Kidney (tissue), 13 donors: ENCODE measurements at regions not wholly inside any gene's neighbourhood (a gene's known extent, or its start where the extent isn't known, plus 50 kb on each side); places are given as distances from the start of the nearest gene placed in this dataset.

Source experiments
- DNase-seq, 5 donors: peaks; one replicate each; pipeline ENCODE4 v3.0.0-alpha.2; 2013 to 2020
- FAIRE-seq: peaks from 2 replicates; lab custom pipeline; 2012; peaks lifted over from hg19 to GRCh38; lab: Jason Lieb, UNC
- H3K27ac ChIP-seq, 2 donors: one replicate each; pipeline ENCODE4 v1.7.0; 2013; ENCODE audit warnings: low read depth in 2 of 2, low read length in 2 of 2, inconsistent platforms in 1 of 2
- H3K27me3 ChIP-seq: one replicate; pipeline ENCODE4 v1.7.1; 2013; ENCODE audit warnings: low read length, inconsistent platforms; ENCODE audit not compliant: control insufficient read depth, insufficient read depth
- H3K36me3 ChIP-seq, 3 donors: one replicate each; pipeline versions ENCODE4 v1.7.0 to v1.7.1; 2013; ENCODE audit warnings: low read length in 3 of 3, control low read depth in 1 of 3, inconsistent platforms in 1 of 3; ENCODE audit not compliant: insufficient read depth in 3 of 3, control insufficient read depth in 2 of 3
- H3K4me1 ChIP-seq, 3 donors: one replicate each; pipeline versions ENCODE4 v1.7.0 to v1.7.1; 2013; ENCODE audit warnings: low read length in 3 of 3, inconsistent platforms in 1 of 3, low read depth in 1 of 3; ENCODE audit not compliant: control insufficient read depth in 2 of 3, insufficient read depth in 2 of 3
- H3K4me3 ChIP-seq, 3 donors: one replicate each; pipeline versions ENCODE4 v1.7.0 to v1.8.1; 2013; ENCODE audit warnings: low read length in 3 of 3, control low read depth in 1 of 3, inconsistent platforms in 1 of 3
- H3K9ac ChIP-seq, 3 donors: one replicate each; pipeline versions ENCODE4 v1.7.0 to v1.7.1; 2013; ENCODE audit warnings: low read length in 3 of 3, control low read depth in 1 of 3, inconsistent platforms in 1 of 3
- H3K9me3 ChIP-seq, 3 donors: one replicate each; pipeline versions ENCODE4 v1.7.0 to v1.7.1; 2013; ENCODE audit warnings: low read length in 3 of 3, control low read depth in 1 of 3, inconsistent platforms in 1 of 3; ENCODE audit not compliant: control insufficient read depth in 2 of 3, insufficient read depth in 1 of 3
- CTCF ChIP-seq: IDR thresholded peaks from 3 replicates; pipeline ENCODE4 v1.5.1; 2012; ENCODE audit warnings: mild to moderate bottlenecking, moderate library complexity, borderline replicate concordance; ENCODE audit not compliant: insufficient read depth; ENCODE audit errors: extremely low read depth
- intact Hi-C: fragments of 100-400 bp; cut with DNase I; formaldehyde crosslinking; loops from one replicate; pipeline ENCODE4 v1.11.1; 2022
- donor health status: control.
- donor health status: control.
- donor health status: control.
- donor health status: control.
- donor health status: control.
- donor health status: DM: yes; HTN: yes; CAD: no.
- donor health status: Normal renal cell carcinoma (clear cell type).

- FAIRE-seq = no peak
- no peak for DNase-seq
- Histone ChIP-seq H3K27me3 (no peaks in the 10 kb centered on the region), H3K9ac (no peak overlapping the region), H3K4me3 (no peak overlapping the region), H3K36me3 (no peaks in the 10 kb centered on the region), H3K27ac (no peak overlapping the region), H3K4me1 (no peaks in the 10 kb centered on the region), H3K9me3 (no peaks in the 10 kb centered on the region)
- no peak for TF ChIP-seq CTCF
- intact Hi-C loops = no loop called here
These were observed 283.7 kb downstream of the TEX29 start for GRCh38 chr13:111604097-111604496.

- no peaks in the 10 kb centered on the region for H3K4me1 ChIP-seq
- FAIRE-seq = no peak
- no peaks in the 10 kb centered on the region for H3K36me3 ChIP-seq
- TF ChIP-seq CTCF = no peak
- H3K4me3 ChIP-seq = no peak overlapping the region
- intact Hi-C loops = no loop called here
- H3K27ac ChIP-seq = no peak overlapping the region
- no peaks in the 10 kb centered on the region for H3K9me3 ChIP-seq
- no peak for DNase-seq
- H3K27me3 ChIP-seq = no peaks in the 10 kb centered on the region
- no peak overlapping the region for H3K9ac ChIP-seq
These were observed 288.1 kb downstream of the TEX29 start for GRCh38 chr13:111608556-111608955.

GRCh38 chr13:111609631-111610030 is 289.2 kb downstream of the TEX29 start:
- FAIRE-seq = no peak

More at GRCh38 chr13:111609631-111610030, 289.2 kb downstream of the TEX29 start:
- Histone ChIP-seq H3K4me3 (no peak overlapping the region), H3K4me1 (no peaks in the 10 kb centered on the region), H3K27ac (no peak overlapping the region), H3K9me3 (no peaks in the 10 kb centered on the region), H3K36me3 (no peaks in the 10 kb centered on the region), H3K27me3 (no peaks in the 10 kb centered on the region), H3K9ac (no peak overlapping the region)
- no peak for TF ChIP-seq CTCF
- no peak for DNase-seq
- intact Hi-C loops = no loop called here
